ENCODE measurements at regions not wholly inside any gene's neighbourhood (a gene's known extent, or its start where the extent isn't known, plus 50 kb on each side); places are given as distances from the start of the nearest gene placed in this dataset.

GRCh38 chr3:143201870-143202752, 82.5 kb downstream of the CHST2 start (continued):
- no peak for TF ChIP-seq PHF8 (conservative IDR thresholded peaks at IDR 0.05; ENCODE audit: low read depth, low read length)
- TF ChIP-seq SP2 (IDR thresholded peaks at IDR 0.05; ENCODE audit: low read length) = no peak
- no peak for TF ChIP-seq TBP (IDR thresholded peaks at IDR 0.05; ENCODE audit: low read depth, low read length)
- no peak for TF ChIP-seq POLR2A (IDR thresholded peaks at IDR 0.05; ENCODE audit: control extremely low read depth in 1 of 2, low read depth in 2 of 2, low read length in 2 of 2)

All from H1 (cell line).